ENCODE measurements at regions not wholly inside any gene's neighbourhood (a gene's known extent, or its start where the extent isn't known, plus 50 kb on each side); places are given as distances from the start of the nearest gene placed in this dataset.

DNA sequence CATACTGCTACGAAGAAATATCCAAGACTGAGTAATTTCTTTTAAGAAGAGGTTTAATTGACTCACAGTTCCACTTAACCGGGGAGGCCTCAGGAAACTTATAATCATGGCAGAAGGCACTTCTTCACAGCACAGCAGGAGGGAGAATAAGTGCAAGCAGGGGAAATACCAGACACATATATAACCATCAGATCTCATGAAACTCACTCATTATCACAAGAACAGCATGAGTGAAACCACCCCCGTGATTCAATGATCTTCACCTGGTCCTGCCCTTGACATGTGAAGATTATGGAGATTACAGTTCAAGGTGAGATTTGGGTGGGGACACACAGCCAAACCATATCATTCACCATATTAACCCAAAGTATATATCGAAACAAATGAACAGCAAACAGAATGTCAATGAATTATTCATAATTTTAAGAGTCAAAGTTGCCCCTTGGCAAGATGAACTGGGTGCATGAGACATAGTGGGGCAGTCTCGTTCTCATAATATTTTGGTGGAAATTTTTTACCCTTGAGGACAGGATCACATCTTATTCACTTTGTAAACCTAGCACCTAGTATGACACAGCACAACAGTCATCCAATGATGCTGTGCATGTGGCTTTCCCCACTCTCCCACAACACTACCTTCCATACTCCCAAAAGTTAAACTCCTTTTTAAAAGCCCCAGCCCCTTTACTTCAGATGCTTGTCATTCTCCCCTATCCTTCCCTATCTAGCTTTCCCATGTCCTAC, 425.3 kb downstream of the ZEB2 start:
- no peaks in the 10 kb centered on the region for H4K20me1 ChIP-seq (ENCODE audit: control insufficient read depth, insufficient read depth, insufficient read length)
- Mint-ChIP-seq H3K27ac (peak overlapping the region in 1 of 3 experiments; percentile 4; a peak in 1 of 7 replicates), H3K36me3 (ENCODE audit: insufficient read depth in 1 of 3, low read depth in 3 of 3) (peaks cover 2 to 4% (median 3%) of the 10 kb centered on the region in 3 experiments; a peak in 3 of 7 replicates), H3K27me3 (ENCODE audit: low read depth) (no peaks in the 10 kb centered on the region), H3K4me1 (no peaks in the 10 kb centered on the region; a peak in 1 of 4 replicates), H3K4me3 (no peak overlapping the region), H3K9me3 (peaks cover 3 to 6% of the 10 kb centered on the region in 2 experiments; a peak in 2 of 5 replicates)
- no peak overlapping the region for H2AK5ac ChIP-seq (ENCODE audit: insufficient read length, low read length)
- no peak overlapping the region for H3K27ac ChIP-seq (ENCODE audit: insufficient read length, low read depth, low read length)
- no peaks in the 10 kb centered on the region for H3K23me2 ChIP-seq (ENCODE audit: insufficient read length, low read depth, low read length, poor library complexity, severe bottlenecking)
- H2BK120ac ChIP-seq (ENCODE audit: low read depth, low read length, poor library complexity, severe bottlenecking), result no peak overlapping the region
- no peak overlapping the region for H3K4ac ChIP-seq (ENCODE audit: low read depth, low read length)
- H3K18ac ChIP-seq (ENCODE audit: insufficient read length, low read depth, low read length), result no peak overlapping the region
- no CpG with 5 or more reads among the region's 5 CpGs for WGBS (ENCODE audit: extremely low coverage, insufficient read length, low lambda C conversion rate)
- H3K79me2 ChIP-seq (ENCODE audit: insufficient read depth, low read length), result no peaks in the 10 kb centered on the region
- no peak overlapping the region for H4K8ac ChIP-seq (replicated peaks; ENCODE audit: insufficient read length, low read depth, low read length)
- DNase-seq, result no peak
- H3K9ac ChIP-seq (ENCODE audit: extremely low read depth, insufficient read length, low read length), result no peak overlapping the region
- no peaks in the 10 kb centered on the region for H3K9me3 ChIP-seq (ENCODE audit: control insufficient read depth, low read depth, low read length)
- H3K4me2 ChIP-seq (ENCODE audit: insufficient read depth, insufficient read length, low read length), result no peak overlapping the region
- H3T11ph ChIP-seq (ENCODE audit: low read length), result no peak overlapping the region
- H2BK5ac ChIP-seq (ENCODE audit: insufficient read length, low read length), result no peak overlapping the region
- no peak overlapping the region for H3K14ac ChIP-seq (ENCODE audit: insufficient read depth, low read length)
- no peak overlapping the region for H4K5ac ChIP-seq (ENCODE audit: insufficient read length, low read depth, low read length)
- no peak overlapping the region for H2BK15ac ChIP-seq (ENCODE audit: low read depth, low read length)
- no peak overlapping the region for H3K23ac ChIP-seq (ENCODE audit: insufficient read length, low read depth, low read length)
- H4K91ac ChIP-seq (ENCODE audit: insufficient read length, low read depth, low read length), result no peak overlapping the region
- H3K79me1 ChIP-seq (ENCODE audit: insufficient read depth, low read depth, low read length, poor library complexity, severe bottlenecking), result no peaks in the 10 kb centered on the region
- H2AFZ ChIP-seq (ENCODE audit: low read length), result no peak overlapping the region
- no peaks in the 10 kb centered on the region for H3K27me3 ChIP-seq (ENCODE audit: insufficient read depth, low read length)
- no peak overlapping the region for H2BK20ac ChIP-seq (ENCODE audit: low read depth, low read length, poor library complexity, severe bottlenecking)
- H3K4me1 ChIP-seq (ENCODE audit: insufficient read depth, low read length), result no peaks in the 10 kb centered on the region
- H2BK12ac ChIP-seq (ENCODE audit: insufficient read length, low read depth, low read length), result no peak overlapping the region
- TF ChIP-seq, protein P1, sequence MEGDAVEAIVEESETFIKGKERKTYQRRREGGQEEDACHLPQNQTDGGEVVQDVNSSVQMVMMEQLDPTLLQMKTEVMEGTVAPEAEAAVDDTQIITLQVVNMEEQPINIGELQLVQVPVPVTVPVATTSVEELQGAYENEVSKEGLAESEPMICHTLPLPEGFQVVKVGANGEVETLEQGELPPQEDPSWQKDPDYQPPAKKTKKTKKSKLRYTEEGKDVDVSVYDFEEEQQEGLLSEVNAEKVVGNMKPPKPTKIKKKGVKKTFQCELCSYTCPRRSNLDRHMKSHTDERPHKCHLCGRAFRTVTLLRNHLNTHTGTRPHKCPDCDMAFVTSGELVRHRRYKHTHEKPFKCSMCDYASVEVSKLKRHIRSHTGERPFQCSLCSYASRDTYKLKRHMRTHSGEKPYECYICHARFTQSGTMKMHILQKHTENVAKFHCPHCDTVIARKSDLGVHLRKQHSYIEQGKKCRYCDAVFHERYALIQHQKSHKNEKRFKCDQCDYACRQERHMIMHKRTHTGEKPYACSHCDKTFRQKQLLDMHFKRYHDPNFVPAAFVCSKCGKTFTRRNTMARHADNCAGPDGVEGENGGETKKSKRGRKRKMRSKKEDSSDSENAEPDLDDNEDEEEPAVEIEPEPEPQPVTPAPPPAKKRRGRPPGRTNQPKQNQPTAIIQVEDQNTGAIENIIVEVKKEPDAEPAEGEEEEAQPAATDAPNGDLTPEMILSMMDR (conservative IDR thresholded peaks at IDR 0.05), result no peak
- no peak overlapping the region for H3K56ac ChIP-seq (ENCODE audit: insufficient read length, low read depth, low read length)

Data from H9 (cell line).